ENCODE measurements at regions not wholly inside any gene's neighbourhood (a gene's known extent, or its start where the extent isn't known, plus 50 kb on each side); places are given as distances from the start of the nearest gene placed in this dataset.

GRCh38 chr7:40947566-40947965, 755.3 kb downstream of the INHBA start:
- TF ChIP-seq POLR2A (IDR thresholded peaks at IDR 0.05), result no peak
- TF ChIP-seq, protein P1, sequence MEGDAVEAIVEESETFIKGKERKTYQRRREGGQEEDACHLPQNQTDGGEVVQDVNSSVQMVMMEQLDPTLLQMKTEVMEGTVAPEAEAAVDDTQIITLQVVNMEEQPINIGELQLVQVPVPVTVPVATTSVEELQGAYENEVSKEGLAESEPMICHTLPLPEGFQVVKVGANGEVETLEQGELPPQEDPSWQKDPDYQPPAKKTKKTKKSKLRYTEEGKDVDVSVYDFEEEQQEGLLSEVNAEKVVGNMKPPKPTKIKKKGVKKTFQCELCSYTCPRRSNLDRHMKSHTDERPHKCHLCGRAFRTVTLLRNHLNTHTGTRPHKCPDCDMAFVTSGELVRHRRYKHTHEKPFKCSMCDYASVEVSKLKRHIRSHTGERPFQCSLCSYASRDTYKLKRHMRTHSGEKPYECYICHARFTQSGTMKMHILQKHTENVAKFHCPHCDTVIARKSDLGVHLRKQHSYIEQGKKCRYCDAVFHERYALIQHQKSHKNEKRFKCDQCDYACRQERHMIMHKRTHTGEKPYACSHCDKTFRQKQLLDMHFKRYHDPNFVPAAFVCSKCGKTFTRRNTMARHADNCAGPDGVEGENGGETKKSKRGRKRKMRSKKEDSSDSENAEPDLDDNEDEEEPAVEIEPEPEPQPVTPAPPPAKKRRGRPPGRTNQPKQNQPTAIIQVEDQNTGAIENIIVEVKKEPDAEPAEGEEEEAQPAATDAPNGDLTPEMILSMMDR (IDR thresholded peaks at IDR 0.05), result no peak
- TF ChIP-seq POLR2AphosphoS5 (IDR thresholded peaks at IDR 0.05), result no peak
- no peak for TF ChIP-seq EP300 (IDR thresholded peaks at IDR 0.05)
